WTC11 (cell line): ENCODE measurements at regions not wholly inside any gene's neighbourhood (a gene's known extent, or its start where the extent isn't known, plus 50 kb on each side); places are given as distances from the start of the nearest gene placed in this dataset.

Source experiments
- MYBL2 ChIP-seq: sonication (generic); formaldehyde crosslinking; IDR thresholded peaks from 2 replicates; pipeline ENCODE4 v1.8.1; 2023; ENCODE audit warnings: mild to moderate bottlenecking, moderate library complexity, missing genetic modification reagents
- NFYB ChIP-seq: sonication (generic); formaldehyde crosslinking; conservative IDR thresholded peaks from 2 replicates; pipeline ENCODE4 v1.8.0; 2022; ENCODE audit warnings: low read depth, missing genetic modification reagents
- TF ChIP-seq, protein P1 (sequence below): fragments of 200-600 bp; IDR thresholded peaks from 2 replicates; pipeline ENCODE4 v1.8.0; 2022; ENCODE audit warnings: antibody characterized with exemption

- TF ChIP-seq, protein P1, sequence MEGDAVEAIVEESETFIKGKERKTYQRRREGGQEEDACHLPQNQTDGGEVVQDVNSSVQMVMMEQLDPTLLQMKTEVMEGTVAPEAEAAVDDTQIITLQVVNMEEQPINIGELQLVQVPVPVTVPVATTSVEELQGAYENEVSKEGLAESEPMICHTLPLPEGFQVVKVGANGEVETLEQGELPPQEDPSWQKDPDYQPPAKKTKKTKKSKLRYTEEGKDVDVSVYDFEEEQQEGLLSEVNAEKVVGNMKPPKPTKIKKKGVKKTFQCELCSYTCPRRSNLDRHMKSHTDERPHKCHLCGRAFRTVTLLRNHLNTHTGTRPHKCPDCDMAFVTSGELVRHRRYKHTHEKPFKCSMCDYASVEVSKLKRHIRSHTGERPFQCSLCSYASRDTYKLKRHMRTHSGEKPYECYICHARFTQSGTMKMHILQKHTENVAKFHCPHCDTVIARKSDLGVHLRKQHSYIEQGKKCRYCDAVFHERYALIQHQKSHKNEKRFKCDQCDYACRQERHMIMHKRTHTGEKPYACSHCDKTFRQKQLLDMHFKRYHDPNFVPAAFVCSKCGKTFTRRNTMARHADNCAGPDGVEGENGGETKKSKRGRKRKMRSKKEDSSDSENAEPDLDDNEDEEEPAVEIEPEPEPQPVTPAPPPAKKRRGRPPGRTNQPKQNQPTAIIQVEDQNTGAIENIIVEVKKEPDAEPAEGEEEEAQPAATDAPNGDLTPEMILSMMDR = no peak
- no peak for TF ChIP-seq NFYB (CRISPR knock-in tag)
- TF ChIP-seq MYBL2 (CRISPR knock-in tag) = no peak
Measured at GRCh38 chr9:7358876-7359275, 440.7 kb downstream of the DMAC1 start.
